IMR-90 (cell line): ENCODE measurements at regions not wholly inside any gene's neighbourhood (a gene's known extent, or its start where the extent isn't known, plus 50 kb on each side); places are given as distances from the start of the nearest gene placed in this dataset.

Source experiments
- ATAC-seq: fragments of 200-7000 bp; cut with Tn5 transposase; 2 replicates; pipeline ENCODE4 v1.9.1; 2020; ENCODE audit warnings: low read depth, mild to moderate bottlenecking, moderate library complexity
- BruUV-seq: library from RNA; stranded (reverse); fragments of 400-500 nt; replicated peaks from 2 replicates; lab custom pipeline; 2021; lab: Mats Ljungman, UMichigan
- CTCF ChIA-PET: fragments of 300-600 bp; formaldehyde crosslinking; extraction: SDS; loops from one replicate; lab custom pipeline; 2021; ENCODE audit warnings: antibody characterized with exemption; lab: Yijun Ruan, JAX
- POLR2A ChIA-PET: fragments of 300-600 bp; sonication (Branson Sonifier 250); formaldehyde crosslinking; loops from one replicate; lab custom pipeline; 2022; ENCODE audit warnings: antibody characterized with exemption; ENCODE audit not compliant: unreplicated experiment; lab: Charles Lee
- DNase-seq: peaks from one replicate; pipeline ENCODE4 v3.0.0; 2013
- H2AFZ ChIP-seq: replicated peaks from 2 replicates; pipeline ENCODE3; 2013; ENCODE audit warnings: low read length, mild to moderate bottlenecking; ENCODE audit not compliant: poor library complexity
- H2AK5ac ChIP-seq: 2 replicates; pipeline ENCODE4 v1.6.1; 2013; ENCODE audit warnings: low read depth, low read length, inconsistent platforms
- H2AK9ac ChIP-seq: replicated peaks from 2 replicates; pipeline ENCODE3; 2013; ENCODE audit warnings: mild to moderate bottlenecking, low read depth, low read length, moderate library complexity; ENCODE audit not compliant: poor library complexity
- H2BK120ac ChIP-seq: 2 replicates; pipeline ENCODE4 v1.6.1; 2013; ENCODE audit warnings: low read depth, low read length, inconsistent platforms
- H2BK15ac ChIP-seq: 3 replicates; pipeline ENCODE4 v1.6.1; 2013; ENCODE audit warnings: low read depth, low read length, inconsistent platforms
- H2BK20ac ChIP-seq: 2 replicates; pipeline ENCODE4 v1.6.1; 2013; ENCODE audit warnings: low read depth, mild to moderate bottlenecking, inconsistent platforms, low read length, moderate library complexity
- H2BK5ac ChIP-seq: 2 replicates; pipeline ENCODE4 v1.6.1; 2013; ENCODE audit warnings: mild to moderate bottlenecking, low read depth, low read length, inconsistent platforms; ENCODE audit not compliant: poor library complexity, severe bottlenecking
- H3K14ac ChIP-seq: replicated peaks from 2 replicates; pipeline ENCODE4 v1.6.1; 2013; ENCODE audit warnings: low read depth, low read length, inconsistent platforms
- H3K18ac ChIP-seq: 2 replicates; pipeline ENCODE4 v1.6.1; 2013; ENCODE audit warnings: low read depth, low read length, control low read depth
- H3K23ac ChIP-seq: 2 replicates; pipeline ENCODE4 v1.6.1; 2013; ENCODE audit warnings: low read depth, low read length, inconsistent platforms
- H3K27ac ChIP-seq: 2 replicates; pipeline ENCODE4 v1.5.1; 2013; ENCODE audit warnings: mild to moderate bottlenecking, control low read depth, low read length; ENCODE audit not compliant: insufficient read depth
- H3K27me3 ChIP-seq: 2 replicates; pipeline ENCODE4 v1.6.1; 2013; ENCODE audit warnings: low read length; ENCODE audit not compliant: control insufficient read depth, insufficient read depth
- H3K36me3 ChIP-seq: 2 replicates; pipeline ENCODE4 v1.6.1; 2013; ENCODE audit warnings: low read length, mixed read lengths; ENCODE audit not compliant: control insufficient read depth, insufficient read depth
- H3K4ac ChIP-seq: 2 replicates; pipeline ENCODE4 v1.6.1; 2013; ENCODE audit warnings: low read depth, low read length, inconsistent platforms
- H3K4me1 ChIP-seq: 2 replicates; pipeline ENCODE4 v1.6.1; 2013; ENCODE audit warnings: low read length, mixed read lengths; ENCODE audit not compliant: control insufficient read depth, insufficient read depth
- H3K4me2 ChIP-seq: 2 replicates; pipeline ENCODE4 v1.6.1; 2013; ENCODE audit warnings: low read depth, mild to moderate bottlenecking, control low read depth, low read length, moderate library complexity
- H3K4me3 ChIP-seq: 2 replicates; pipeline ENCODE4 v1.5.1; 2013; ENCODE audit warnings: low read depth, mild to moderate bottlenecking, control low read depth, low read length, moderate library complexity; ENCODE audit not compliant: insufficient read depth
- H3K56ac ChIP-seq: 2 replicates; pipeline ENCODE4 v1.6.1; 2013; ENCODE audit warnings: low read length, inconsistent platforms; ENCODE audit not compliant: insufficient read depth; ENCODE audit errors: extremely low read depth
- H3K79me1 ChIP-seq, 2 experiments: 2 replicates each; pipeline ENCODE4 v1.6.1; 2013; ENCODE audit warnings: low read length in 2 of 2, inconsistent platforms in 1 of 2, low read depth in 1 of 2
- H3K9ac ChIP-seq: 2 replicates; pipeline ENCODE4 v1.6.1; 2013; ENCODE audit warnings: low read depth, low read length, control low read depth
- H3K9me1 ChIP-seq: 2 replicates; pipeline ENCODE4 v1.6.1; 2013; ENCODE audit warnings: low read length, inconsistent platforms; ENCODE audit not compliant: insufficient read depth
- H3K9me3 ChIP-seq: 2 replicates; pipeline ENCODE4 v1.6.1; 2013; ENCODE audit warnings: low read length; ENCODE audit not compliant: control insufficient read depth, insufficient read depth
- H4K20me1 ChIP-seq: 2 replicates; pipeline ENCODE4 v1.6.1; 2013; ENCODE audit warnings: low read length, inconsistent platforms; ENCODE audit not compliant: insufficient read depth
- H4K5ac ChIP-seq: 2 replicates; pipeline ENCODE4 v1.6.1; 2013; ENCODE audit warnings: mild to moderate bottlenecking, low read depth, low read length, control low read depth
- H4K8ac ChIP-seq, 2 experiments: 2 replicates each; pipeline ENCODE4 v1.6.1; 2013; ENCODE audit warnings: low read depth in 2 of 2, low read length in 2 of 2, control low read depth in 1 of 2, inconsistent platforms in 1 of 2
- H4K91ac ChIP-seq: 2 replicates; pipeline ENCODE4 v1.6.1; 2013; ENCODE audit warnings: low read depth, low read length, inconsistent platforms; ENCODE audit not compliant: insufficient read depth
- BHLHE40 ChIP-seq: fragments of 150-350 bp; IDR thresholded peaks from 2 replicates; pipeline ENCODE4 v1.6.1; 2016; ENCODE audit warnings: mild to moderate bottlenecking, low read depth, low read length
- CEBPB ChIP-seq: IDR thresholded peaks from 2 replicates; pipeline ENCODE4 v1.6.1; 2012; ENCODE audit warnings: low read depth, low read length, improper control_type of control experiment
- FOS ChIP-seq: fragments of 150-350 bp; IDR thresholded peaks from 2 replicates; pipeline ENCODE4 v1.6.1; 2016; ENCODE audit warnings: low read depth, low read length
- MAFK ChIP-seq: IDR thresholded peaks from 2 replicates; pipeline ENCODE4 v1.6.1; 2012; ENCODE audit warnings: low read depth, low read length, improper control_type of control experiment
- MAZ ChIP-seq: IDR thresholded peaks from 2 replicates; pipeline ENCODE4 v1.6.1; 2012; ENCODE audit warnings: low read depth, mild to moderate bottlenecking, low read length, improper control_type of control experiment, moderate library complexity, borderline replicate concordance
- MXI1 ChIP-seq: IDR thresholded peaks from 2 replicates; pipeline ENCODE4 v1.6.1; 2012; ENCODE audit warnings: low read depth, mild to moderate bottlenecking, low read length, moderate library complexity, borderline replicate concordance
- NFE2L2 ChIP-seq: fragments of 150-350 bp; IDR thresholded peaks from 2 replicates; pipeline ENCODE4 v1.6.1; 2016; ENCODE audit warnings: low read depth, mild to moderate bottlenecking, low read length
- POLR2A ChIP-seq: IDR thresholded peaks from 2 replicates; pipeline ENCODE4 v1.6.1; 2012; ENCODE audit warnings: mild to moderate bottlenecking, low read depth, low read length
- RAD21 ChIP-seq: IDR thresholded peaks from 2 replicates; pipeline ENCODE4 v1.6.1; 2012; ENCODE audit warnings: low read length, improper control_type of control experiment
- RCOR1 ChIP-seq: IDR thresholded peaks from 2 replicates; pipeline ENCODE4 v1.6.1; 2012; ENCODE audit warnings: mild to moderate bottlenecking, low read length, improper control_type of control experiment; ENCODE audit not compliant: insufficient replicate concordance
- RFX5 ChIP-seq: IDR thresholded peaks from 2 replicates; pipeline ENCODE4 v1.8.0; 2012; ENCODE audit warnings: low read depth, mild to moderate bottlenecking, low read length, moderate library complexity
- SMC3 ChIP-seq: fragments of 150-350 bp; IDR thresholded peaks from 2 replicates; pipeline ENCODE4 v1.6.1; 2016; ENCODE audit warnings: low read depth, mild to moderate bottlenecking, antibody characterized with exemption, low read length, moderate library complexity
- WGBS, 2 experiments: methylation state at CpG; one replicate each; pipeline versions ENCODE4 v1.1.5 to v1.1.7; 2013; ENCODE audit warnings: missing lambda C conversion rate in 2 of 2; ENCODE audit not compliant: insufficient read length in 1 of 2; ENCODE audit errors: extremely low coverage in 2 of 2; 5-methylcytosine and 5-hydroxymethylcytosine counted together
- dilution Hi-C: fragments of 300-500 bp; cut with HindIII; formaldehyde crosslinking; loops from one replicate; pipeline ENCODE4 v1.14.3; 2018; ENCODE audit warnings: low sequenced_read_pairs; ENCODE audit not compliant: unreplicated experiment
- in situ Hi-C: fragments of 300-500 bp; cut with MboI; formaldehyde crosslinking; loops from 3 replicates; pipeline ENCODE4 v1.14.3; 2019; ENCODE audit warnings: low sequenced_read_pairs, inconsistent platforms, mixed read lengths
- intact Hi-C: fragments of 100-400 bp; cut with micrococcal nuclease; formaldehyde crosslinking; loops from 2 replicates; pipeline ENCODE4 v1.10.0; 2022
- TF ChIP-seq, protein P1 (sequence below): fragments of 150-350 bp; IDR thresholded peaks from 2 replicates; pipeline ENCODE4 v1.6.1; 2017; ENCODE audit warnings: mild to moderate bottlenecking, antibody characterized with exemption, low read length, low read depth

DNA sequence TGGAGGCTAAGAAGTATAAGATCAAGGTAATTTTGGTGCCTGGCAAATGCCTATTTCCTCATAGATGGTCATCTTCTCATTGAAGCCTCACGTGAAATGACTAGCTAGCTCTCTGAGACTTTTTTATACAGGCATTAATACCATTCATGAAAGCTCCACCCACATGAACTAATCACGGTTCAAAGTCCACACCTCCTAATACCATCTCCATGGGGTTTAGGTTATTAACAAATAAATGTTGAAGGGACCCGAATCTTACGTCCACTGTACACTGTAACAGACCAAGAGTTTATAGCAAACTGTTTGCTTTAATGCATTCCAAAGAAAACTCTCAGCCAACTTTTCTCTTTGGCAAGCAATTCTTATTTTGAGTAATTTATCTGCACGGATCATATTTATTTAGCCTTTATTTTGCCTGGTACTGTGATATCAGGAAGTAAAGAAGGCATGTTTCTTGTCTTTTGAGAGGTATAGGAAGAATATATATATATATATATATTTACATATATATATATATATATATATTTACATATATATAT lies 296.1 kb upstream of the LRRC7 start:
- dilution Hi-C loops: no loop called here
- intact Hi-C loops: no loop called here
- Histone ChIP-seq H3K36me3 (no peaks in the 10 kb centered on the region), H3K27me3 (no peaks in the 10 kb centered on the region), H3K23ac (no peak overlapping the region), H3K79me1 (no peaks in the 10 kb centered on the region), H2BK15ac (no peak overlapping the region), H3K56ac (no peak overlapping the region), H3K9me3 (no peaks in the 10 kb centered on the region), H2AK5ac (no peak overlapping the region), H4K8ac (no peak overlapping the region), H3K14ac (no peak overlapping the region), H4K91ac (no peak overlapping the region), H2BK5ac (no peak overlapping the region), H2BK120ac (no peak overlapping the region), H3K9ac (no peak overlapping the region), H2AK9ac (no peak overlapping the region), H3K9me1 (no peaks in the 10 kb centered on the region), H3K4me3 (no peak overlapping the region), H3K4me1 (no peaks in the 10 kb centered on the region), H4K5ac (no peak overlapping the region), H2BK20ac (no peak overlapping the region), H2AFZ (no peak overlapping the region), H3K18ac (no peak overlapping the region), H4K20me1 (no peaks in the 10 kb centered on the region), H3K27ac (no peak overlapping the region), H3K4ac (no peak overlapping the region), H3K4me2 (no peak overlapping the region)
- ChIA-PET CTCF (no interaction called here), POLR2A (no interaction called here)
- TF ChIP-seq BHLHE40 (no peak), MAFK (no peak), POLR2A (no peak), MXI1 (no peak), RFX5 (no peak), RAD21 (no peak), CEBPB (no peak), RCOR1 (no peak), MAZ (no peak), FOS (no peak), NFE2L2 (no peak), SMC3 (no peak)
- TF ChIP-seq, protein P1, sequence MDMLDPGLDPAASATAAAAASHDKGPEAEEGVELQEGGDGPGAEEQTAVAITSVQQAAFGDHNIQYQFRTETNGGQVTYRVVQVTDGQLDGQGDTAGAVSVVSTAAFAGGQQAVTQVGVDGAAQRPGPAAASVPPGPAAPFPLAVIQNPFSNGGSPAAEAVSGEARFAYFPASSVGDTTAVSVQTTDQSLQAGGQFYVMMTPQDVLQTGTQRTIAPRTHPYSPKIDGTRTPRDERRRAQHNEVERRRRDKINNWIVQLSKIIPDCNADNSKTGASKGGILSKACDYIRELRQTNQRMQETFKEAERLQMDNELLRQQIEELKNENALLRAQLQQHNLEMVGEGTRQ: no peak
- no peak for ATAC-seq
- DNase-seq: no peak
- no CpG with 5 or more reads among the region's 5 CpGs for WGBS, 2 experiments
- in situ Hi-C loops: no loop called here
- no TSS peak for BruUV-seq
